Skeletal muscle satellite cell (primary cell): ENCODE measurements at regions not wholly inside any gene's neighbourhood (a gene's known extent, or its start where the extent isn't known, plus 50 kb on each side); places are given as distances from the start of the nearest gene placed in this dataset.
"Not testable (repeated sequence)": the region's sequence is repeated elsewhere in the genome, so short reads cannot be mapped to it uniquely, and the experiment has no call there.

Experiments used
- H3K27me3 ChIP-seq: 2 replicates; pipeline ENCODE4 v1.7.0; 2013; ENCODE audit warnings: low read length; ENCODE audit not compliant: control insufficient read depth, insufficient read depth
- H3K36me3 ChIP-seq: 2 replicates; pipeline ENCODE4 v1.7.0; 2013; ENCODE audit warnings: mild to moderate bottlenecking, control low read depth, low read length; ENCODE audit not compliant: insufficient read depth
- H3K4me1 ChIP-seq: 2 replicates; pipeline ENCODE4 v1.7.0; 2013; ENCODE audit warnings: low read length; ENCODE audit not compliant: control insufficient read depth, insufficient read depth
- H3K4me2 ChIP-seq: 2 replicates; pipeline ENCODE4 v1.7.0; 2013; ENCODE audit warnings: mild to moderate bottlenecking, low read length
- H3K4me3 ChIP-seq: 2 replicates; pipeline ENCODE4 v1.7.0; 2013; ENCODE audit warnings: low read length
- H3K9ac ChIP-seq: 2 replicates; pipeline ENCODE4 v1.7.0; 2013; ENCODE audit warnings: mild to moderate bottlenecking, low read depth, low read length, moderate library complexity
- H3K9me3 ChIP-seq: replicated peaks from 2 replicates; pipeline ENCODE4 v1.7.0; 2013; ENCODE audit warnings: mild to moderate bottlenecking, control low read depth, low read length

- not testable (repeated sequence) for H3K9ac ChIP-seq, H3K9me3 ChIP-seq, H3K4me1 ChIP-seq, H3K4me2 ChIP-seq, H3K4me3 ChIP-seq, H3K27me3 ChIP-seq, H3K36me3 ChIP-seq
Observed at GRCh38 chr7:65572581-65572980, 198.9 kb downstream of the ZNF92 start.

- H3K9ac ChIP-seq, H3K27me3 ChIP-seq, H3K4me3 ChIP-seq, H3K4me2 ChIP-seq, H3K4me1 ChIP-seq, H3K9me3 ChIP-seq, H3K36me3 ChIP-seq: not testable (repeated sequence)
Observed at GRCh38 chr7:65576370-65576769, 202.7 kb downstream of the ZNF92 start.

GRCh38 chr7:65582518-65583119 is 209.0 kb downstream of the ZNF92 start:
- not testable (repeated sequence) for H3K4me1 ChIP-seq, H3K9ac ChIP-seq, H3K4me2 ChIP-seq, H3K27me3 ChIP-seq, H3K4me3 ChIP-seq, H3K36me3 ChIP-seq, H3K9me3 ChIP-seq

GRCh38 chr7:65602495-65602894 is 228.8 kb downstream of the ZNF92 start:
- H3K27me3 ChIP-seq, H3K4me1 ChIP-seq, H3K4me2 ChIP-seq, H3K4me3 ChIP-seq, H3K9ac ChIP-seq, H3K9me3 ChIP-seq, H3K36me3 ChIP-seq: not testable (repeated sequence)

- no peaks in the 10 kb centered on the region for H3K9me3 ChIP-seq
- no peak overlapping the region for H3K9ac ChIP-seq
- H3K4me2 ChIP-seq = no peak overlapping the region
- no peaks in the 10 kb centered on the region for H3K27me3 ChIP-seq
- H3K4me3 ChIP-seq = no peak overlapping the region
- H3K4me1 ChIP-seq = no peaks in the 10 kb centered on the region
- no peaks in the 10 kb centered on the region for H3K36me3 ChIP-seq
Observed at GRCh38 chr7:65609131-65609530, 235.5 kb downstream of the ZNF92 start.

- H3K27me3 ChIP-seq, H3K4me2 ChIP-seq, H3K4me1 ChIP-seq, H3K4me3 ChIP-seq, H3K9me3 ChIP-seq, H3K36me3 ChIP-seq, H3K9ac ChIP-seq: not testable (repeated sequence)
Observed at GRCh38 chr7:65613644-65614289, 240.1 kb downstream of the ZNF92 start.

- not testable (repeated sequence) for H3K9ac ChIP-seq, H3K36me3 ChIP-seq, H3K4me2 ChIP-seq, H3K27me3 ChIP-seq, H3K9me3 ChIP-seq, H3K4me1 ChIP-seq, H3K4me3 ChIP-seq
Observed at GRCh38 chr7:65616111-65616510, 242.5 kb downstream of the ZNF92 start.

- not testable (repeated sequence) for H3K36me3 ChIP-seq, H3K9me3 ChIP-seq, H3K4me2 ChIP-seq, H3K27me3 ChIP-seq, H3K4me3 ChIP-seq, H3K4me1 ChIP-seq, H3K9ac ChIP-seq
Observed at GRCh38 chr7:65620216-65620615, 246.6 kb downstream of the ZNF92 start.

- not testable (repeated sequence) for H3K9ac ChIP-seq, H3K4me2 ChIP-seq, H3K36me3 ChIP-seq, H3K27me3 ChIP-seq, H3K4me3 ChIP-seq, H3K4me1 ChIP-seq, H3K9me3 ChIP-seq
Observed at GRCh38 chr7:65621580-65622201, 248.0 kb downstream of the ZNF92 start.

GRCh38 chr7:65631236-65631635 is 241.6 kb upstream of the VKORC1L1 start:
- H3K4me3 ChIP-seq, H3K4me2 ChIP-seq, H3K9ac ChIP-seq, H3K27me3 ChIP-seq, H3K9me3 ChIP-seq, H3K36me3 ChIP-seq, H3K4me1 ChIP-seq: not testable (repeated sequence)

- H3K9me3 ChIP-seq, H3K9ac ChIP-seq, H3K36me3 ChIP-seq, H3K4me1 ChIP-seq, H3K4me3 ChIP-seq, H3K27me3 ChIP-seq, H3K4me2 ChIP-seq: not testable (repeated sequence)
Observed at GRCh38 chr7:65633587-65634404, 239.1 kb upstream of the VKORC1L1 start.
